ENCODE measurements at regions not wholly inside any gene's neighbourhood (a gene's known extent, or its start where the extent isn't known, plus 50 kb on each side); places are given as distances from the start of the nearest gene placed in this dataset.

- Histone ChIP-seq H3K9me3 (ENCODE audit: severe bottlenecking) (no peaks in the 10 kb centered on the region), H3K27ac (no peak overlapping the region), H3K27me3 (ENCODE audit: insufficient read depth, low read depth, severe bottlenecking) (no peaks in the 10 kb centered on the region), H3K36me3 (no peaks in the 10 kb centered on the region), H3K4me3 (ENCODE audit: low read depth, low read length) (no peak overlapping the region)
- DNase-seq: no peak
- TF ChIP-seq, protein P1, sequence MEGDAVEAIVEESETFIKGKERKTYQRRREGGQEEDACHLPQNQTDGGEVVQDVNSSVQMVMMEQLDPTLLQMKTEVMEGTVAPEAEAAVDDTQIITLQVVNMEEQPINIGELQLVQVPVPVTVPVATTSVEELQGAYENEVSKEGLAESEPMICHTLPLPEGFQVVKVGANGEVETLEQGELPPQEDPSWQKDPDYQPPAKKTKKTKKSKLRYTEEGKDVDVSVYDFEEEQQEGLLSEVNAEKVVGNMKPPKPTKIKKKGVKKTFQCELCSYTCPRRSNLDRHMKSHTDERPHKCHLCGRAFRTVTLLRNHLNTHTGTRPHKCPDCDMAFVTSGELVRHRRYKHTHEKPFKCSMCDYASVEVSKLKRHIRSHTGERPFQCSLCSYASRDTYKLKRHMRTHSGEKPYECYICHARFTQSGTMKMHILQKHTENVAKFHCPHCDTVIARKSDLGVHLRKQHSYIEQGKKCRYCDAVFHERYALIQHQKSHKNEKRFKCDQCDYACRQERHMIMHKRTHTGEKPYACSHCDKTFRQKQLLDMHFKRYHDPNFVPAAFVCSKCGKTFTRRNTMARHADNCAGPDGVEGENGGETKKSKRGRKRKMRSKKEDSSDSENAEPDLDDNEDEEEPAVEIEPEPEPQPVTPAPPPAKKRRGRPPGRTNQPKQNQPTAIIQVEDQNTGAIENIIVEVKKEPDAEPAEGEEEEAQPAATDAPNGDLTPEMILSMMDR (IDR thresholded peaks at IDR 0.05; ENCODE audit: low read depth, low read length): no peak
Observed at GRCh38 chr16:35480361-35480760, 2020.9 kb downstream of the TP53TG3F start.

- H3K9me3 ChIP-seq (ENCODE audit: severe bottlenecking): no peaks in the 10 kb centered on the region
- H3K27me3 ChIP-seq (ENCODE audit: insufficient read depth, low read depth, severe bottlenecking): peaks cover 4% of the 10 kb centered on the region
- H3K4me3 ChIP-seq (ENCODE audit: low read depth, low read length): no peak overlapping the region
- H3K27ac ChIP-seq: no peak overlapping the region
- no peaks in the 10 kb centered on the region for H3K36me3 ChIP-seq
- TF ChIP-seq, protein P1 (IDR thresholded peaks at IDR 0.05; ENCODE audit: low read depth, low read length): no peak
- DNase-seq: no peak
Observed at GRCh38 chr16:35480988-35481387, 2021.6 kb downstream of the TP53TG3F start.

- DNase-seq: no peak
- no peak overlapping the region for H3K4me3 ChIP-seq (ENCODE audit: low read depth, low read length)
- peaks cover 5% of the 10 kb centered on the region for H3K27me3 ChIP-seq (ENCODE audit: insufficient read depth, low read depth, severe bottlenecking)
- no peaks in the 10 kb centered on the region for H3K36me3 ChIP-seq
- no peaks in the 10 kb centered on the region for H3K9me3 ChIP-seq (ENCODE audit: severe bottlenecking)
- TF ChIP-seq, protein P1 (IDR thresholded peaks at IDR 0.05; ENCODE audit: low read depth, low read length): no peak
- no peak overlapping the region for H3K27ac ChIP-seq
Observed at GRCh38 chr16:35485915-35486314, 2026.5 kb downstream of the TP53TG3F start.

GRCh38 chr16:35492225-35492624 is 2032.8 kb downstream of the TP53TG3F start:
- Histone ChIP-seq H3K27ac (no peak overlapping the region), H3K36me3 (no peaks in the 10 kb centered on the region), H3K9me3 (ENCODE audit: severe bottlenecking) (no peaks in the 10 kb centered on the region), H3K27me3 (ENCODE audit: insufficient read depth, low read depth, severe bottlenecking) (no peaks in the 10 kb centered on the region), H3K4me3 (ENCODE audit: low read depth, low read length) (peak overlapping the region; percentile 10; the same call in 1 of the 2 replicates)
- DNase-seq: peak; percentile 47
- TF ChIP-seq, protein P1 (IDR thresholded peaks at IDR 0.05; ENCODE audit: low read depth, low read length): no peak

GRCh38 chr16:35497399-35497798 is 2038.0 kb downstream of the TP53TG3F start:
- no peaks in the 10 kb centered on the region for H3K9me3 ChIP-seq (ENCODE audit: severe bottlenecking)
- TF ChIP-seq, protein P1 (IDR thresholded peaks at IDR 0.05; ENCODE audit: low read depth, low read length): no peak
- H3K36me3 ChIP-seq: no peaks in the 10 kb centered on the region
- no peak overlapping the region for H3K27ac ChIP-seq
- no peak for DNase-seq
- H3K4me3 ChIP-seq (ENCODE audit: low read depth, low read length): no peak overlapping the region
- no peaks in the 10 kb centered on the region for H3K27me3 ChIP-seq (ENCODE audit: insufficient read depth, low read depth, severe bottlenecking)

Data from WERI-Rb-1 (cell line).